BE2C (cell line): ENCODE measurements at regions not wholly inside any gene's neighbourhood (a gene's known extent, or its start where the extent isn't known, plus 50 kb on each side); places are given as distances from the start of the nearest gene placed in this dataset.

Experiments used
- DNase-seq: peaks from one replicate; pipeline ENCODE4 v3.0.0-alpha.2; 2020
- H3K27me3 ChIP-seq: fragments of 250-450 bp; sonication (Bioruptor Pico); 2 replicates; pipeline ENCODE4 v1.5.1; 2020; ENCODE audit warnings: mild to moderate bottlenecking
- H3K36me3 ChIP-seq: fragments of 250-450 bp; sonication (Bioruptor Pico); 2 replicates; pipeline ENCODE4 v1.5.1; 2020; ENCODE audit warnings: mild to moderate bottlenecking
- H3K4me1 ChIP-seq: fragments of 250-450 bp; sonication (Bioruptor Pico); 2 replicates; pipeline ENCODE4 v1.5.1; 2020
- H3K4me3 ChIP-seq: 2 replicates; pipeline ENCODE4 v1.5.1; 2011; ENCODE audit warnings: low read depth, low read length
- H3K9me3 ChIP-seq: fragments of 250-450 bp; sonication (Bioruptor Pico); 2 replicates; pipeline ENCODE4 v1.5.1; 2020
- CTCF ChIP-seq: IDR thresholded peaks from 2 replicates; pipeline ENCODE4 v1.5.1; 2012; ENCODE audit warnings: mild to moderate bottlenecking, low read depth, low read length

- no peaks in the 10 kb centered on the region for H3K9me3 ChIP-seq
- H3K4me3 ChIP-seq: no peak overlapping the region
- H3K27me3 ChIP-seq: no peaks in the 10 kb centered on the region
- no peak for DNase-seq
- no peak for TF ChIP-seq CTCF
- no peaks in the 10 kb centered on the region for H3K4me1 ChIP-seq
- H3K36me3 ChIP-seq: no peaks in the 10 kb centered on the region
Measured at GRCh38 chr10:85524001-85524666, 842.5 kb downstream of the GRID1 start.

- no peak for TF ChIP-seq CTCF
- Histone ChIP-seq H3K4me3 (no peak overlapping the region), H3K36me3 (no peaks in the 10 kb centered on the region), H3K4me1 (no peaks in the 10 kb centered on the region), H3K27me3 (no peaks in the 10 kb centered on the region), H3K9me3 (no peaks in the 10 kb centered on the region)
- DNase-seq: no peak
Measured at GRCh38 chr10:85527616-85528317, 838.8 kb downstream of the GRID1 start.

GRCh38 chr10:85528318-85528652 lies 838.3 kb downstream of the GRID1 start:
- no peaks in the 10 kb centered on the region for H3K27me3 ChIP-seq
- no peaks in the 10 kb centered on the region for H3K9me3 ChIP-seq
- no peaks in the 10 kb centered on the region for H3K36me3 ChIP-seq
- DNase-seq: no peak
- no peak overlapping the region for H3K4me3 ChIP-seq
- no peak for TF ChIP-seq CTCF
- no peaks in the 10 kb centered on the region for H3K4me1 ChIP-seq

- Histone ChIP-seq H3K36me3 (no peaks in the 10 kb centered on the region), H3K4me1 (no peaks in the 10 kb centered on the region), H3K27me3 (no peaks in the 10 kb centered on the region), H3K9me3 (no peaks in the 10 kb centered on the region), H3K4me3 (no peak overlapping the region)
- DNase-seq: no peak
- TF ChIP-seq CTCF: no peak
Measured at GRCh38 chr10:85531706-85532105, 834.9 kb downstream of the GRID1 start.

GRCh38 chr10:85532773-85533172 lies 833.8 kb downstream of the GRID1 start:
- H3K4me1 ChIP-seq: no peaks in the 10 kb centered on the region
- H3K36me3 ChIP-seq: no peaks in the 10 kb centered on the region
- no peak overlapping the region for H3K4me3 ChIP-seq
- TF ChIP-seq CTCF: no peak
- no peak for DNase-seq
- no peaks in the 10 kb centered on the region for H3K9me3 ChIP-seq
- H3K27me3 ChIP-seq: no peaks in the 10 kb centered on the region

- no peaks in the 10 kb centered on the region for H3K9me3 ChIP-seq
- no peaks in the 10 kb centered on the region for H3K27me3 ChIP-seq
- no peak for DNase-seq
- no peaks in the 10 kb centered on the region for H3K4me1 ChIP-seq
- TF ChIP-seq CTCF: no peak
- H3K36me3 ChIP-seq: no peaks in the 10 kb centered on the region
- H3K4me3 ChIP-seq: no peak overlapping the region
Measured at GRCh38 chr10:85535926-85536325, 830.7 kb downstream of the GRID1 start.
